DOHH2 (cell line): ENCODE measurements at regions not wholly inside any gene's neighbourhood (a gene's known extent, or its start where the extent isn't known, plus 50 kb on each side); places are given as distances from the start of the nearest gene placed in this dataset.

Experiments
- CTCF ChIP-seq: fragments of 200-600 bp; sonication (generic); IDR thresholded peaks from one replicate; pipeline ENCODE4 v1.5.1; 2014; ENCODE audit warnings: antibody characterized with exemption, mild to moderate bottlenecking, low read depth, low read length; ENCODE audit not compliant: poor library complexity, severe bottlenecking
- EZH2phosphoT487 ChIP-seq: fragments of 200-600 bp; sonication (generic); IDR thresholded peaks from 2 replicates; pipeline ENCODE4 v1.6.1; 2017; ENCODE audit warnings: borderline replicate concordance, mild to moderate bottlenecking, antibody characterized with exemption, low read length, moderate library complexity, mixed read lengths

- TF ChIP-seq CTCF (no peak), EZH2phosphoT487 (no peak)
Observed at GRCh38 chr5:104119529-104119928, 556.9 kb upstream of the NUDT12 start.
